Endothelial cell of umbilical vein (primary cell): ENCODE measurements at regions not wholly inside any gene's neighbourhood (a gene's known extent, or its start where the extent isn't known, plus 50 kb on each side); places are given as distances from the start of the nearest gene placed in this dataset.

Experiments
- CTCF ChIP-seq, 2 donors: IDR thresholded peaks; 1 replicate in 1 of 2; 2 replicates in 1 of 2; pipeline ENCODE4 v1.5.1; 2011; ENCODE audit warnings: low read length in 2 of 2, mild to moderate bottlenecking in 2 of 2, moderate library complexity in 2 of 2, control low read depth in 1 of 2, inconsistent platforms in 1 of 2, low read depth in 1 of 2; ENCODE audit not compliant: insufficient read depth in 1 of 2; ENCODE audit errors: extremely low read depth in 1 of 2
- MAX ChIP-seq: IDR thresholded peaks from 2 replicates; pipeline ENCODE4 v1.6.1; 2011; ENCODE audit not compliant: insufficient read depth, insufficient read length
- POLR2A ChIP-seq: IDR thresholded peaks from 2 replicates; pipeline ENCODE4 v1.6.1; 2012; ENCODE audit warnings: low read depth, mild to moderate bottlenecking, control low read depth, low read length

- TF ChIP-seq CTCF (IDR thresholded peaks at IDR 0.05; ENCODE audit: extremely low read depth in 1 of 2, insufficient read depth in 1 of 2, low read depth in 1 of 2, low read length in 2 of 2) (no peak), MAX (no peak), POLR2A (no peak)
These were observed 50.0 kb upstream of the NOX3 start for GRCh38 chr6:155505608-155505989.
